IgD-negative memory B cell (primary cell): ENCODE measurements at regions not wholly inside any gene's neighbourhood (a gene's known extent, or its start where the extent isn't known, plus 50 kb on each side); places are given as distances from the start of the nearest gene placed in this dataset.

Experiments
- H3K27ac Mint-ChIP-seq, 3 donors: one replicate each; pipeline ENCODE4 v1.8.0; 2020 to 2022; ENCODE audit warnings: mild to moderate bottlenecking in 3 of 3, mixed read lengths in 3 of 3, moderate library complexity in 1 of 3
- H3K27me3 Mint-ChIP-seq: one replicate; pipeline ENCODE4 v1.8.0; 2021; ENCODE audit warnings: mixed read lengths
- H3K36me3 Mint-ChIP-seq: one replicate; pipeline ENCODE4 v1.8.0; 2020; ENCODE audit warnings: mild to moderate bottlenecking, mixed read lengths
- H3K4me1 Mint-ChIP-seq, 3 donors: one replicate each; pipeline ENCODE4 v1.8.0; 2020 to 2022; ENCODE audit warnings: mixed read lengths in 3 of 3, mild to moderate bottlenecking in 1 of 3
- H3K4me3 Mint-ChIP-seq, 4 donors: one replicate each; pipeline ENCODE4 v1.8.0; 2020 to 2022; ENCODE audit warnings: mild to moderate bottlenecking in 4 of 4, mixed read lengths in 4 of 4, moderate library complexity in 3 of 4
- H3K9me3 Mint-ChIP-seq, 3 donors: one replicate each; pipeline ENCODE4 v1.8.0; 2020 to 2021; ENCODE audit warnings: mixed read lengths in 3 of 3, mild to moderate bottlenecking in 1 of 3

DNA sequence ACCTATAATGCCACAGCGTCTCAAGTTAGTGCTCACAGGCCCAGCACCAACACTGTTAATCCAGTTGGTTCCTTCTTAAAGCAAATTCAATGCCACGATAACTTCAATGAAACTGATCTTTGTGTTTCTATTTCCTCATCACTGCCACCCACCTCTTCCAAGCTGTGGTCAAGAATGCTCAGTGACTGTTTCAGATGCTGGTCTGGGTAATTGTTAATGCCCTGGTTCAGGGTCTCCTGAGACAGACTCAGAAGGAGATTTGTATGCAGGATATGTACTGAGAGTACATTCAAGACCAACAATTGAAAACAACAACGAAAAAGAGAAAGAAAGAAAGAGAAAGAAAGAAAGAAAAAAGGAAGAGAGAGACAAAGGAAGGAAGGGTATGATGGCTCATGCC, 505.3 kb downstream of the TLE4 start:
- peaks cover 0 to 2% (median 2%) of the 10 kb centered on the region in 3 donors for H3K9me3 Mint-ChIP-seq
- peaks cover 2% of the 10 kb centered on the region for H3K36me3 Mint-ChIP-seq
- H3K27ac Mint-ChIP-seq = peak overlapping the region in 1 of 3 donors; percentile 68
- no peaks in the 10 kb centered on the region for H3K27me3 Mint-ChIP-seq
- H3K4me1 Mint-ChIP-seq = peaks cover 15 to 32% (median 22%) of the 10 kb centered on the region in 3 donors
- peak overlapping the region in 2 of 4 donors; percentile 85 to 88 for H3K4me3 Mint-ChIP-seq

DNA sequence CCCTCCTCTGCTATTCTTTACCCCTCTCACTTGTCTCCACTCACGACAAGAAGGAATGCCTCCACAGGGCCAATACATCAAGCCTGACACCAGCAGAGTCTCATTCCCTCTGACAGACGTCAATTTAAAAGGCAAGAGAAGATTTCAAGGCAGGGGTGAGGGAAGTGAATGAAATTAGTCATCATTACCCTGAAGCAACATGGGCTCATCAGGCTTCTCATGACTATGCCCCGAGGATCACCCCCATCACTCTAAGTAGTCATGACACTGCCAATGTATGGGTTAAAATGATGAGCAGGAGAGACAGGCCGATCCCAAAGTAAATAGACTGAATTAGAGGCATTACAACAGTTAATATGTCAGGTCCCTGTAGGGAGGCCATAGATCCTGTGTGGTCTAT, 504.4 kb downstream of the TLE4 start:
- peaks cover 0 to 2% (median 2%) of the 10 kb centered on the region in 3 donors for H3K9me3 Mint-ChIP-seq
- H3K27ac Mint-ChIP-seq = peak overlapping the region in 1 of 3 donors; percentile 2
- H3K36me3 Mint-ChIP-seq = peaks cover 2% of the 10 kb centered on the region
- H3K4me1 Mint-ChIP-seq = peaks cover 11 to 28% (median 18%) of the 10 kb centered on the region in 3 donors
- H3K27me3 Mint-ChIP-seq = no peaks in the 10 kb centered on the region
- peak overlapping the region in 1 of 4 donors; percentile 44 for H3K4me3 Mint-ChIP-seq

DNA sequence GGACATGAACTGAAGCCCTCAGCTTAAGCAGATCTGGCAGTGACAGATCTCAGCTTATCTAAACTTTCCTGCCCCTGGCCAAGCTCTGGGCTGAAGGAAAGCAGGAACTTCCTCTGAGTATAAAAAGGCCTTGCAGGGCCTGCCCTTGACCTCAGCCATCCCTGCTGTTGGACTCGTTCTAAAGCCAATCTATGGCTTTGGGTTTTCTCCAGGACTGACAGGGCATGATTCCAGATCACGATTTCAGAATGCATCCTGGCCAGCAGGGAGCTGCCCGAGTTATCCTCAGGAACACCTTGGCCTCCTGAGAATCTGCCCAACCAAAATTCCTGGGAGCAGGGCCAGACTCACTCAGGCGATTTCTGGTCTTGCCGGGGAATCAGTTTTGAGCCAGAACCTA, 502.7 kb downstream of the TLE4 start:
- Mint-ChIP-seq H3K4me1 (peaks cover 19 to 31% (median 21%) of the 10 kb centered on the region in 3 donors), H3K27ac (no peak overlapping the region), H3K27me3 (no peaks in the 10 kb centered on the region), H3K9me3 (peaks cover 0 to 2% (median 0%) of the 10 kb centered on the region in 3 donors), H3K36me3 (peaks cover 2% of the 10 kb centered on the region), H3K4me3 (no peak overlapping the region)

GRCh38 chr9:80072451-80072850, 500.7 kb downstream of the TLE4 start:
- Mint-ChIP-seq H3K4me1 (peaks cover 18 to 23% (median 23%) of the 10 kb centered on the region in 3 donors), H3K36me3 (peaks cover 2% of the 10 kb centered on the region), H3K4me3 (no peak overlapping the region), H3K27ac (no peak overlapping the region), H3K27me3 (no peaks in the 10 kb centered on the region), H3K9me3 (peaks cover 0 to 2% (median under 1%) of the 10 kb centered on the region in 3 donors)

DNA sequence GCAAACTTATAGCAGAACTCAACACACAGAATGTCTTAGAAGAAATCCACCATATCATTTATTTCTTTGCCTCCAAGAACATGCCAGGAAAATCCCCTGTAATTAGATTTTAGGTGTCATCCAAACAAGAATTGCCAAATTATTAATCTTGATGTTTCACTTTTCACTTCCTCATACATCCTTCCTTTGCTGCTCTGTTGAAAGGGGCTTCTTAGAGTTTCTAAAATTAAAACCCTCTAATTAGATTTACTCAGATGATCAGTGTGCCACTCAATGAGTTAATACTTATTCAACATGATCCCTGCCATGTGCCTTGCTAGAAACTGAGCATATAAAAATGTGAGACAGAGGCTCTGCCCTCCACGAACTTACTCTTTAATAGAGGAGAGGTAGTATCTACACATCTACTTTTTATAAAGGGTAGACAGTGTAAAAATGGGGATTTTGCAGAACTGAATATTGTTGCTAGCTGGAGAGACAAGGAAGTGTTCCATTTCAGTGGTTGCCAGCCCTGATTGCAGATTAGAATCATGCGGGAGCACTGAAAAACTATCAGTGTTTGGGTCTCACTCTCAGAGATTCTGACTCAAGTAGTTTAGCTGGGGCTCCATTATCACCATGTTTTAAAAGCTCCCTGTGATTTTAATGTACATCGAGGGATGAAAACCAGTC, 498.4 kb downstream of the TLE4 start:
- peak overlapping the region in 2 of 4 donors; percentile 35 to 65 for H3K4me3 Mint-ChIP-seq
- H3K27me3 Mint-ChIP-seq = no peaks in the 10 kb centered on the region
- H3K27ac Mint-ChIP-seq = peak overlapping the region in 1 of 3 donors; percentile 60
- H3K9me3 Mint-ChIP-seq = peaks cover 0 to 2% (median 0%) of the 10 kb centered on the region in 3 donors
- H3K36me3 Mint-ChIP-seq = no peaks in the 10 kb centered on the region
- peaks cover 7 to 17% (median 8%) of the 10 kb centered on the region in 3 donors for H3K4me1 Mint-ChIP-seq

DNA sequence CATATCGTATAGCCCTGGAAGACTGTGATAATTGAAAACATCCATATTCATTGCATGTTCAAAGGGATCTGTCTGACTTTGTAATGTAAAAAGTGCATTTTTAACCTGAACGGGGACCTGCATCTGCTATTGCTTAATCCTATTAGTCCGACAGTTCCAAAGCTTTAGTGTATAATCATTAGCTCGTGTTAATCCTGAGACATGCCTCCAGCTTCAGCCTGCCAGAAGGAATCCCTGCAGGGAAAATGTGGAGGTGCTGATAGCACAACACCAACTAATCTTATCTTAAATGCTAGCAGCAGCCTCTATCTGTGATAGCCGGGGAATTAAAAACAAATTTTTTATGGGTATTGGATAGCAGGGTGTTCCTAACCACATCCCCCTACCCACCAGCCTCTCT, 495.2 kb downstream of the TLE4 start:
- H3K4me1 Mint-ChIP-seq = peaks cover 7 to 12% (median 8%) of the 10 kb centered on the region in 3 donors
- no peaks in the 10 kb centered on the region for H3K36me3 Mint-ChIP-seq
- H3K27me3 Mint-ChIP-seq = no peaks in the 10 kb centered on the region
- H3K9me3 Mint-ChIP-seq = peaks cover 0 to 2% (median 0%) of the 10 kb centered on the region in 3 donors
- H3K27ac Mint-ChIP-seq = no peak overlapping the region
- no peak overlapping the region for H3K4me3 Mint-ChIP-seq

DNA sequence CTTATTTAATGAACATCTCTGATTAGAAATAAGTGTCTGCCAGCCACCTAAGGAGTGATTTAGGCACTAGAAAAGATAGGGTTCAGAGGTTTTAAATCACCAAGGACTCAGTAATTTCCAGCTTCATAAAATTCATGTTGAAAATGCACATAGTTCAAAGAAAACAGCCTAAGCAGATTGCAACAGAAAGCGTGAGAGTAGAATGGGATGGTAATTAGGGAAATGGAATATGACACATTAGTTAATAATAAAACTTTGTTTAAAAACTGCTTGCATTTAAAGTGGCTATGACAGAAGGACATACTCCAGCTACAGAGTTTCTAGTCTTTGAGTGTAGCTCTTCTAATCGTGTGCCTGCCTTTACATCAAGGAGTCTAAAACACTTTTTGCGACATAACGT, 490.8 kb downstream of the TLE4 start:
- Mint-ChIP-seq H3K9me3 (peaks cover 0 to 15% (median 3%) of the 10 kb centered on the region in 3 donors), H3K27me3 (no peaks in the 10 kb centered on the region), H3K4me3 (no peak overlapping the region), H3K36me3 (no peaks in the 10 kb centered on the region), H3K4me1 (peaks cover 0 to 3% (median 0%) of the 10 kb centered on the region in 3 donors), H3K27ac (no peak overlapping the region)

DNA sequence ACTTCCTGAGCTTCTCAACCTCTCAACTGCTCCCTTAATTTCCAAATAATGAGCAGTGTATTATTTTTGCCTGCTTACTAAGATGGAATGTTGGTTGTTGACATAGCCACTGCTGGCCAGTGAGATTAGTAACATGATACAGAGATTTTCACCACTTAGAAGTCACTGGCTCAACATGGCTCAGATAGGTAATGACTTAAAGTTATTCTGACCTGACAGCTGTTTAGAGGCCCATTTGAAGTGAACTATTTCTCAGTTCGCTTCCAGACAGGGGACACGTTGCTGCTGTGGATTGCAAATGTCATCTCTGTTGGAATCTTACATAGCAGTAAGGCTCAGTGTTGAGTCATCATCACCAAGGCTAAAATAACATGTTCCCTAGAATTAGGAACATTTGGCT, 490.2 kb downstream of the TLE4 start:
- H3K27me3 Mint-ChIP-seq = no peaks in the 10 kb centered on the region
- H3K4me3 Mint-ChIP-seq = no peak overlapping the region
- peaks cover 0 to 15% (median 5%) of the 10 kb centered on the region in 3 donors for H3K9me3 Mint-ChIP-seq
- peaks cover 0 to 3% (median 0%) of the 10 kb centered on the region in 3 donors for H3K4me1 Mint-ChIP-seq
- H3K36me3 Mint-ChIP-seq = peaks cover under 1% of the 10 kb centered on the region
- peak overlapping the region in 2 of 3 donors; percentile 9 to 15 for H3K27ac Mint-ChIP-seq

DNA sequence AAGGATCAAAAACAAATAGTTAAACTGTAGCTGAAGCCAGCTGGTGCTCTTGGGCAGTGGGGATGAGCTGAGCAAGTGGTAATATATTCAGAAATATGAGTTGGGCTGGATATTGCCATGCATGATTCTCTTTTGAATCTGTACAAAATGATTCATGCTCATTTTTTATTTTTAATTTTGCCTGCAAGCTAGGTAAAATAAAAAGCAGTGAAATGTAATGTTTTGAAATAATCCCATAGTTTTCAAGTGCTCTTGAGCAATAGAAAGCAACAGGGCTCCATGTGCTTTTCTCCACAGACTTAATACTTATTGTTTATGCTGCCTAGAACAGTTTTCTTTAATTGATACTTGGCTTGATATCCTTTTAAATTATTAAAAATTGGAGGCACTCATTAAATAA, 489.3 kb downstream of the TLE4 start:
- Mint-ChIP-seq H3K36me3 (peaks cover 2% of the 10 kb centered on the region), H3K9me3 (peaks cover 0 to 15% (median 5%) of the 10 kb centered on the region in 3 donors), H3K4me3 (no peak overlapping the region), H3K27ac (no peak overlapping the region), H3K4me1 (peaks cover 0 to 3% (median 0%) of the 10 kb centered on the region in 3 donors), H3K27me3 (no peaks in the 10 kb centered on the region)

DNA sequence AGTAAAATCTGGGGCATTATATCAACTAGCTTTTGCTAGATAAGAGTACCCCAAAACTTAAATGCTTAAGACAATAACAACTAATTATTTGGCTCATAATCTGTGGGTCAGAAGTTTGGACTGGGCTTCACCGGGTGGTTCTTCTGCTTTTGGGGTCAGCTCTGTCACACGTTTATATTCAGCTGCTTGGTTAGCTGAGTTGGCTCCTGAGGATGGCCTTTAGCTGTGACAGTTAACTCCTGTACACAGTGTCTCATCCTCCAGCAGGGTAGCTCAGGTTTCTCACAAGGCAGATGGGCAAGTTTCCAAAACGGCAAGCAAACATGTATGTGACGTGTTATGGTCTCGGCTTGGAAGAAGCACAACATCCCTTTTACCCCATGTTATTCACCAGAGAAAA, 488.2 kb downstream of the TLE4 start:
- H3K36me3 Mint-ChIP-seq = peaks cover 2% of the 10 kb centered on the region
- H3K4me1 Mint-ChIP-seq = peaks cover 0 to 2% (median 0%) of the 10 kb centered on the region in 3 donors
- peak overlapping the region in 1 of 3 donors; percentile 6 for H3K27ac Mint-ChIP-seq
- H3K4me3 Mint-ChIP-seq = no peak overlapping the region
- peaks cover 0 to 15% (median 5%) of the 10 kb centered on the region in 3 donors for H3K9me3 Mint-ChIP-seq
- H3K27me3 Mint-ChIP-seq = no peaks in the 10 kb centered on the region

DNA sequence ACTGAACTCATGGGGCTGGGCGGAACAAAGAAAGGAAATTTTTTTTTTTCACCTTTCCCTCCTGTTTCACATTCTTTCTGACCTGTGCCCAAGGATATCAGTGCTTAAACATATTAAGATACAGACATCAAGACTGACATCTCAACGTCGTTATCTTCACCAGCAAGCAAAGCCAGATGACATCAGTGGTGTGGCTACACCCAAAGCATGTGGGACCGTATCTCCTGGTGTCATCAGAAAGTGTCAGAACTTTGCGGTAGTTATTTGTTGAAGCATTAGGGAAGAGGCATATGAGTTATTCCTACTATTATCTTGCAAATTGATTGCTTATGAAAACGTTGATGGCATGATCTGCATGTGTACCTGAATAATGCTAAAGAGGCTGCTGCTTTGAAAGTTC, 487.4 kb downstream of the TLE4 start:
- peaks cover 0 to 2% (median 0%) of the 10 kb centered on the region in 3 donors for H3K4me1 Mint-ChIP-seq
- H3K27ac Mint-ChIP-seq = peak overlapping the region in 1 of 3 donors; percentile 17
- H3K36me3 Mint-ChIP-seq = peaks cover 2% of the 10 kb centered on the region
- no peak overlapping the region for H3K4me3 Mint-ChIP-seq
- H3K27me3 Mint-ChIP-seq = no peaks in the 10 kb centered on the region
- H3K9me3 Mint-ChIP-seq = peaks cover 0 to 15% (median 5%) of the 10 kb centered on the region in 3 donors

GRCh38 chr9:80052830-80053229, 481.1 kb downstream of the TLE4 start:
- Mint-ChIP-seq H3K27ac (peak overlapping the region in 1 of 3 donors; percentile 22), H3K9me3 (peaks cover 5 to 20% (median 9%) of the 10 kb centered on the region in 3 donors), H3K27me3 (no peaks in the 10 kb centered on the region), H3K4me3 (peak overlapping the region in 1 of 4 donors; percentile 14), H3K4me1 (peaks cover 1 to 3% (median 1%) of the 10 kb centered on the region in 3 donors), H3K36me3 (peaks cover 13% of the 10 kb centered on the region)

GRCh38 chr9:80049096-80049782, 477.5 kb downstream of the TLE4 start:
- H3K4me3 Mint-ChIP-seq = no peak overlapping the region
- H3K9me3 Mint-ChIP-seq = peaks cover 4 to 20% (median 9%) of the 10 kb centered on the region in 3 donors
- peaks cover 11% of the 10 kb centered on the region for H3K36me3 Mint-ChIP-seq
- H3K4me1 Mint-ChIP-seq = peaks cover 1 to 7% (median 1%) of the 10 kb centered on the region in 3 donors
- no peaks in the 10 kb centered on the region for H3K27me3 Mint-ChIP-seq
- H3K27ac Mint-ChIP-seq = no peak overlapping the region

DNA sequence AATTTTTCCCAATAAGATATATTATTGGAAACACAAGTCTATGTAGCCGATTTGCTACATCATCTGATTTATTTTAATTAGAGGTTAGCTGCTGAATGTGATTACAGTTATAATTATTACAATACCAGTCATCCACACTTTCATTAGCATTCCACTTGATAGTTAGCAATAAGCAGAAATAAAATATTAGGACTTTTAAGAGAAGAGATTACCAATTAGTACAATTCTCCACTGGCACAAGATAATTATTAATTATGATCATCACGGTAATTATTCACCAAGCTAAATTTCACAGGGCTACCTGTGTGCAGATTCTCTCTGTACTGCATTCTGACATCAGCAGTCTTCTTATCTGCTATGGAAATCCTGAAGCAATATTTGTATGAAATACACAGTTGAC, 474.7 kb downstream of the TLE4 start:
- H3K27me3 Mint-ChIP-seq = no peaks in the 10 kb centered on the region
- peaks cover 5% of the 10 kb centered on the region for H3K36me3 Mint-ChIP-seq
- H3K9me3 Mint-ChIP-seq = peaks cover 0 to 2% (median 1%) of the 10 kb centered on the region in 3 donors
- no peak overlapping the region for H3K4me3 Mint-ChIP-seq
- H3K27ac Mint-ChIP-seq = no peak overlapping the region
- peaks cover 0 to 7% (median 1%) of the 10 kb centered on the region in 3 donors for H3K4me1 Mint-ChIP-seq

GRCh38 chr9:80041821-80042220, 470.1 kb downstream of the TLE4 start:
- Mint-ChIP-seq H3K4me1 (peaks cover 0 to 3% (median 2%) of the 10 kb centered on the region in 3 donors), H3K4me3 (no peak overlapping the region), H3K9me3 (peaks cover 0 to 1% (median 0%) of the 10 kb centered on the region in 3 donors), H3K36me3 (no peaks in the 10 kb centered on the region), H3K27me3 (no peaks in the 10 kb centered on the region), H3K27ac (no peak overlapping the region)
